Activated CD4-positive, alpha-beta memory T cell treated with anti-CD3 and anti-CD28 coated beads for 36 hours (primary cell): ENCODE measurements at regions not wholly inside any gene's neighbourhood (a gene's known extent, or its start where the extent isn't known, plus 50 kb on each side); places are given as distances from the start of the nearest gene placed in this dataset.
"Not testable (repeated sequence)": the region's sequence is repeated elsewhere in the genome, so short reads cannot be mapped to it uniquely, and the experiment has no call there.

Experiments
- CTCF ChIA-PET: fragments of 350-600 bp; sonication (Branson Sonifier 250); formaldehyde crosslinking; loops from one replicate; lab custom pipeline; 2021; ENCODE audit warnings: antibody characterized with exemption, inconsistent platforms; lab: Charles Lee
- POLR2A ChIA-PET: fragments of 350-600 bp; sonication (Branson Sonifier 250); formaldehyde crosslinking; loops from one replicate; lab custom pipeline; 2021; ENCODE audit warnings: antibody characterized with exemption; lab: Charles Lee
- DNase-seq: peaks from one replicate; pipeline ENCODE4 v3.0.0-alpha.2; 2020
- H3K27ac Mint-ChIP-seq: one replicate; pipeline ENCODE4 v1.8.0; 2021; ENCODE audit warnings: mixed read lengths
- H3K27me3 Mint-ChIP-seq: one replicate; pipeline ENCODE4 v1.8.0; 2021; ENCODE audit warnings: mixed read lengths
- H3K36me3 Mint-ChIP-seq: one replicate; pipeline ENCODE4 v1.8.0; 2021; ENCODE audit warnings: mixed read lengths
- H3K4me1 Mint-ChIP-seq: one replicate; pipeline ENCODE4 v1.8.0; 2021; ENCODE audit warnings: low read depth, mixed read lengths
- H3K4me3 Mint-ChIP-seq: one replicate; pipeline ENCODE4 v1.8.0; 2021; ENCODE audit warnings: mild to moderate bottlenecking, mixed read lengths
- H3K9me3 Mint-ChIP-seq: one replicate; pipeline ENCODE4 v1.8.0; 2021; ENCODE audit warnings: mixed read lengths
- intact Hi-C: fragments of 100-400 bp; cut with micrococcal nuclease; formaldehyde crosslinking; loops from one replicate; pipeline ENCODE4 v1.15.1; 2023

DNA sequence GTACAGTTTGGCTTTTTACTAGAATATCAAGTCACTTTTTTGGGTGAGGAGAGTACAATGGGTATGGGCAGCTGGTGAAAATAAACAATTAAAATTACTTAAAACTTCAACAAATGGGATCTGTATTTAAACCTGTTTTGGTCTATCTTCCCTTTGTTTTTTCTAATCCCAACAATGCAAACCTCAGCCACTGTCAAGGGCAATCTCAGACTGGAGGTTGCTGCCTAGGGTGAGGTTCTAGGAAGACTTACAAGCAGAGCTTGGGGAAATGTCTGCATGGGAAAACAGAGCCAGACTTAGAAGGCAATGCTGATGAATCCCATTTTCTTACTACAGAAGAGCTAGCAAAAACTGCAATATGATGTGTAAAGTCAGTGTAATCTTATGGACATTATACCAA lies 1515.3 kb upstream of the TPTE start:
- DNase-seq, intact Hi-C loops, H3K36me3 Mint-ChIP-seq, POLR2A ChIA-PET, CTCF ChIA-PET, H3K9me3 Mint-ChIP-seq, H3K4me3 Mint-ChIP-seq, H3K4me1 Mint-ChIP-seq, H3K27ac Mint-ChIP-seq: not testable (repeated sequence)
- peaks cover 50% of the 10 kb centered on the region for H3K27me3 Mint-ChIP-seq

DNA sequence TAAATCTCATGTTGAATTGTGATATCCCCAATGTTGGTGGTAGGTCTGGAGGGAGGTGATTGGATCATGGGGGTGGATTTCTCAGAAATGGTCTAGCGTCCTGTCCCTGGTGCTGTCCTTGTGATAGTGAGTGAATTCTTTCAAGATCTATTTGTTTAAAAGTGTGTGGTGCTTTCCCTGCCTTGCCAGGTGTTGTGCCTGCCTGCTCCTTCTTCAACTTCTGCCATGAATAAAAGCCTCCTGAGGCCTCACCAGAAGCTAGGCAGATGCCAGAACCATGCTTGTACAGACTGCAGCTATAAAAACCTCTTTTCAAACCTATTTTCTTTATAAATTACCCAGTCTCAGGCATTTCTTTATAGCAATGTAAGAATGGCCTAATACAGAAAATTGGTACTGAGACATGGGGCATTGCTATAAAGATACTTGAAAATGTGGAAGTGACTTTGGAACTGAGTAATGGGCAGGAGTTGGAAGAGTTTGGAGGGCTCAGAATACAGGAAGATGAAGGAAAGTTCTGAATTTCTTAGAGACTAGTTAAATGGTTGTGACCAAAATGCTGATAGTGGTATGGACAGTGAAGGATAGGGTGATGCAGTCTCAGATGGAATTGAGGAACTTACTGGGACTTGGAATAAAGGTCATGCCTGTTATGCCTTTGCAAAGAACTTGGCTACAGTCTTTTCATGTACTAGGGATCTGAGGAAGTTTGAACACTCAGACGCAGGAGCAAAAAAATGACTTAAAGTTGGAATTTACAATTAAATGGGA lies 1514.6 kb upstream of the TPTE start:
- POLR2A ChIA-PET, DNase-seq, intact Hi-C loops, CTCF ChIA-PET, H3K4me3 Mint-ChIP-seq, H3K4me1 Mint-ChIP-seq, H3K36me3 Mint-ChIP-seq, H3K27ac Mint-ChIP-seq, H3K9me3 Mint-ChIP-seq: not testable (repeated sequence)
- H3K27me3 Mint-ChIP-seq: peaks cover 54% of the 10 kb centered on the region

DNA sequence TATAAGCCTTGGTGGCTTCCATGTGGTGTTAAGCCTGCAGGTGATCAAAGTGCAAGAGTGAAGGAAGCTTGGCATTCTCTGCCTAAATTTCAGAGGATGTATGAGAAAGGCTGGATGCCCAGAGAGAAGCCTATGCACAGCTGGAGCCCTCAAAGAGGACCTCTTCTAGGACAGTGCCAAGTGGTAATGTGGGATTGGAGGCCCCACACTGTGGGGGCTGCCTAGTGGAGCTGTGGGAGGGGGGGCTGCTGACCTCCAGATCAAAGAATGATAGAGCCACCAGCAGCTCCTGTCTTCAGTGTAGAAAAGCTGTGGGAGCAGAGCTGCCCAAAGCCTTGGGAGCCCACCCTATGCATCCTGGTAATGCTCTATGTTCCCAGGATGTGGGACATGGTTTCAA lies 1512.7 kb upstream of the TPTE start:
- intact Hi-C loops: no loop called here
- H3K4me3 Mint-ChIP-seq: no peak overlapping the region
- no peaks in the 10 kb centered on the region for H3K36me3 Mint-ChIP-seq
- no peak for DNase-seq
- H3K27ac Mint-ChIP-seq: no peak overlapping the region
- no peaks in the 10 kb centered on the region for H3K9me3 Mint-ChIP-seq
- ChIA-PET POLR2A (no interaction called here), CTCF (no interaction called here)
- no peaks in the 10 kb centered on the region for H3K4me1 Mint-ChIP-seq
- peaks cover 63% of the 10 kb centered on the region for H3K27me3 Mint-ChIP-seq

DNA sequence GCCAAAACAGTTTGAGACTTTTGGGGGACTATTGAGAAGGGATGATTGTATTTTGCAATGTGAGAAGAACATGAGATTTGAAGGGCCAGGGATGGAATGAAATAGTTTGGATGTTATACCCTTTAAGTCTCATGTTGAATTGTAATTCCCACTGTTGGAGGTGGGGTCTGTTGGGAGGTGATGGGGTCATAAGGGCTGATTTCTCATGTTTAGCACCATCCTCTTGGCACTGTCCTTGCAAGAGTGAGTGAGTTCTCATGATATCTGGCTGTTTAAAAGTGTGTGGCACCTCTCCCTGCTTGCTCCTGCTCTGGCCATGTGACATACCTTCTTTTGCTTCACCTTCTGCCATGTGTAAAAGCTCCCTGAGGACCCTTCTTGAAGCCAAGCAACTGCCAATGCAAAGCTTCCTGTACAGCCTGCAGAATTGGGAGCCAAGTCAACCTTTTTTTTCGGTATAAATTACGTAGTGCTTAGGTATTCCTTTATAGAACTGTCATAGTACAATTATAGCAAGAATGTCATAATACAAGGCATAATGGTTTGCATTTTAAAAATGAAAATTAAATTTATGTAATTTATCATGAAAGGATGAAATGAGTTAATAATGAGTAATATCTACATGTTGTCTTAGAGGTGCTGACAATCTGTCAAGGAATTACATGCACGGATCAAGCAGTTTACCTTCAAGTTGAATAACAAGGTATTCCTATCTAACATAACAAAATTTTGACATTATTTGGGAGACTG lies 1511.9 kb upstream of the TPTE start:
- CTCF ChIA-PET, H3K4me1 Mint-ChIP-seq, DNase-seq, H3K36me3 Mint-ChIP-seq, intact Hi-C loops, H3K9me3 Mint-ChIP-seq, POLR2A ChIA-PET, H3K4me3 Mint-ChIP-seq, H3K27ac Mint-ChIP-seq: not testable (repeated sequence)
- peaks cover 60% of the 10 kb centered on the region for H3K27me3 Mint-ChIP-seq

DNA sequence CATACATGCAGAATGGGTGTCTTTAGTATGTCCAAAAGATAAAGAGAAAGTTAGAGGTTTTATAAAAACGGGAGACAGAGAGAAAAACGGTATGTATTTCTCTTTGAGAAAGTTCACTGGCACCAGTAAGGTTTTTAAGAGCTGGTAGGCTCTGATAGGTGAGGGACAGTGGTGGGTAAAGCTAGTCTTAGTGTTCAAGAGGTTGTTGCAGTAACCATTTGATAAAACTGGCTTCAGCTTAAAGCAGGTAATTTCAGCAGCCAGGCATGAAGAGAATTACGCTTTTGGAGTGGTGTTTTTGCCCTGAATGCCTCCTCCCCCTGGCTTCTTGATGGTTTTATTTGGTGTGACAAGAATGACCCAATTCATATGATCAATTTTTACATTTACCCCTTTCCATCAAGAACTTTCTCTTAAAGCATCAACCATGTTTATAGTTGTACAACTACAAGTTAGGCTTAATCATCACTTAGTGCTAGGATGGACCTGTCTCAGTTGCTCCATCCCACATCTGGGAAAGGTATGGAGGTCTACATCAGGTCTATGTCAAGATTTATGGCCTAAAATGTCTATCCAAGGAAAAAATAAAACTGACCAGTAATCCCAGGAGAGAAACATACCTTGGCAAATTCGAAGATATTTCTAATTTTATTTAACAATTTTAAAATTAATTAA lies 1511.1 kb upstream of the TPTE start:
- CTCF ChIA-PET, DNase-seq, H3K4me1 Mint-ChIP-seq, H3K4me3 Mint-ChIP-seq, H3K9me3 Mint-ChIP-seq, intact Hi-C loops, POLR2A ChIA-PET, H3K36me3 Mint-ChIP-seq, H3K27ac Mint-ChIP-seq: not testable (repeated sequence)
- H3K27me3 Mint-ChIP-seq: peaks cover 57% of the 10 kb centered on the region

DNA sequence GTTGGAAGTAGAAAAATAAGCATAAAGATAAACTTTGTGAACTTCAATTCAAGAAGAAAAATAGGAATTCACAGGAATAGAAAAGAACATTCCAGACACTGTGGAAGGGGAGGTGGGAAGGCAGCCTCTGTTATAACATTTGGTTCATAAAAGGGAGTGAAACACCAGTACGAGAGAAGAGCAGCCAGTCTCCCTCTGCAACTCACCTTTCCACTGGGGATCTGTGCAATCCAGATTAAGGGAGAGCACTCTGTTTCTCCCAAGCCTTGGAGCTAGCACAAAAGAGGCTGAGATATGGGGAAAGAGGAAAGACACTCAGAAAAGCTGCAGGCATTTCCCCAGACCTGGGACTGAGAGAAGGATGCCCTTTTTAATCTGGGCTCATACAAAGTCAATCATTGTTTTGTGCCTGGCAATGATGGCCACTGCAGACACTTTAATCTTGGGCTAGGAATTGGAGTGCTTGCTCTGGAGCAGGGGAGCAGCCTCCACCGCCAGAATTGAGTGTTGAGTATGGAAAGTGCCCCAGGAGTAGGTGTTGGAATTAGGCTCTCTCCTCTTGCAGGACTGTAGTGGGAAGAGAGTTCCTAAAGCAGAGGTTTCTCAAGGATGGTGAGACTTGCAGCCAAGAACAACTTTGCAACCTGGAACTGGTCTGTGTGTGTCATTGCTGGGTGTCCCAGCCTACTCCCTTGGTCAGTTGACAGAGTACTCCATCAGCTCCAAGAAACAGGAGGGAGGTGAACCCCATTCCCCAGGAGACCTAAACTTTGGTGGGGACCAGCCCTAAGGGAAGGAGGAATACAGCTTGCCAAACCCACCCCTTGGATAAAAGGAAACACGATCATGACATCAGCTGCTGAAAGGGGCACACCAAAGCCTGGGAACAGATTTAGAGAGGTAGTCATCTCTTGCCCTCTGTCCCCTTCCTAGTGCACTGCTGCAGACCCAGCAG lies 1510.2 kb upstream of the TPTE start:
- intact Hi-C loops, H3K36me3 Mint-ChIP-seq, CTCF ChIA-PET, POLR2A ChIA-PET, H3K4me3 Mint-ChIP-seq, H3K27ac Mint-ChIP-seq, H3K9me3 Mint-ChIP-seq, H3K4me1 Mint-ChIP-seq, DNase-seq: not testable (repeated sequence)
- H3K27me3 Mint-ChIP-seq: peaks cover 61% of the 10 kb centered on the region

DNA sequence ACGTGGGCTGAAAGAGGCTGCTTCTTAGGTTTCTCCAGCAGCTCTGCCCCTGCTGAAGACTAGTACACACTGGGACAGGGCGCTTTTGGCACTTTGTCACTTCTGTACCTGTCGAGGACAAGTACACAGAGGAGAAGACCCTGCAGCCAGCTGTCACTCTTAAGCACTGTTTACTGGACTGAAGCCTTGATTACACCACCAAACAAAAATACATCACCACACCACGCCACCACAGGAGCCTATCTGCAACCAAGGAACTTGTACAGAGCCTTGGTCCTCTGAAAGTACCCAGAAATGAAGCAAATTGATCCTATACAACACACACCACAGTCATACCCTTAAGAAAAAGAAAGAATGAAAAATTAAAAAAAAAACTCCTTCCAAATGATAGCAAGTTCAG lies 1509.5 kb upstream of the TPTE start:
- H3K4me1 Mint-ChIP-seq, H3K27ac Mint-ChIP-seq, CTCF ChIA-PET, H3K4me3 Mint-ChIP-seq, H3K9me3 Mint-ChIP-seq, DNase-seq, H3K36me3 Mint-ChIP-seq, intact Hi-C loops, POLR2A ChIA-PET: not testable (repeated sequence)
- peaks cover 55% of the 10 kb centered on the region for H3K27me3 Mint-ChIP-seq

DNA sequence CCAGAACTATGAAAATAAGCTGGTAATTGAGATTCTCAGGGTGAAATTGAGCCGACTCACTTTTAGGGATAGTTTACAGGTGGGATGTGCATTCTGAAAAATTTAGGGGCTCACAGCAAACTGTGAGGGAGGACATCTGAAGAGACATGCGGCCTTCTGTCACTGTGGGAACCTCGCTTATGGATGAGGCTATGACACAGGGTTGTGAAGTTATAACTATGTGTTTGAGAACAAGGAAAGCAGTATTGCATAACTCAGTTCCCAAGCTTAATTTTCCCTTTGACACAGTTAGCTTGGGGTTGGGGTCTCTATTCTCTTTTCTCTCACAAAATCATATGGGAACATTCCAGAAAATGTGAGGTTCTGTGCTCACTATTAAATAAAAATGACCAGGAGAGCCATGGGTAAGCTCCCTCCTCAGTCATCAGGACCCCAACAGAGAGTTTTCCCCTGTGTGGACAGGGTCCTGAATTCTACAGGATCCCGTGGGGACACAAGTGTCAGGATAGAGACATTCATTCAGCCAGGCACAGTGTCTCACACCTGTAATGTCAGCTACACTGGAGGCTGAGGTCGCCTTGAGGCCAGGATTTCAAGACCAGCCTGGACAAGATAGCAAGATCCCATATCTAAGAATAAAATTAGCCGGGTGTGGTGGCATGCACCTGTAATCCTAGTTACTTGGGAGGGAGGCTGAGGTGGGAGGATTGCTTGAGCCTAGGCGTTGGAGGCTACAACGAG lies 1507.7 kb upstream of the TPTE start:
- H3K4me3 Mint-ChIP-seq, H3K9me3 Mint-ChIP-seq, H3K27ac Mint-ChIP-seq, POLR2A ChIA-PET, H3K4me1 Mint-ChIP-seq, DNase-seq, CTCF ChIA-PET, H3K36me3 Mint-ChIP-seq, intact Hi-C loops: not testable (repeated sequence)
- peaks cover 42% of the 10 kb centered on the region for H3K27me3 Mint-ChIP-seq

DNA sequence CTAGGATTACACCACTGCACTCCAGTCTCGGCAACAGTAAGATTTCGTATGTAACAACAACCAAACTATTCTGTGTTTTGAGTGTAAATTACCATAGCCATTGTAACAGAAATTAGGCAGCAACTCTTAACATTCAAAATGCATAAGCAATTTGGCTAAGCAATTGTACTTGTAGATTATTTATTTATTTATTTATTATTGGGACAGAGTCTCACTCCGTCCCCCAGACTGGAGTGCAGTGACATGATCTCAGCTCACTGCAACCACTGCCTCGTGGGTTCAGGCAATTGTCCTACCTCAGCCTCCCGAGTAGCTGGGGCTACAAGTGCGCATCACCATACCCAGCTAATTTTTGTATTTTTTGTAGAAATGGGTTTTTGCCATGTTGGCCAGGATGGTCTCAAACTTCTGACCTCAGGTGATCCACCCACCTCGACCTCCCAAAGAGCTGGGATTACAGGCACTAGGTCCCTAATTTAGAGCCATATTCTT lies 1507.1 kb upstream of the TPTE start:
- H3K27ac Mint-ChIP-seq, H3K9me3 Mint-ChIP-seq, POLR2A ChIA-PET, H3K4me3 Mint-ChIP-seq, CTCF ChIA-PET, H3K4me1 Mint-ChIP-seq, H3K36me3 Mint-ChIP-seq, intact Hi-C loops, DNase-seq: not testable (repeated sequence)
- peaks cover 35% of the 10 kb centered on the region for H3K27me3 Mint-ChIP-seq

DNA sequence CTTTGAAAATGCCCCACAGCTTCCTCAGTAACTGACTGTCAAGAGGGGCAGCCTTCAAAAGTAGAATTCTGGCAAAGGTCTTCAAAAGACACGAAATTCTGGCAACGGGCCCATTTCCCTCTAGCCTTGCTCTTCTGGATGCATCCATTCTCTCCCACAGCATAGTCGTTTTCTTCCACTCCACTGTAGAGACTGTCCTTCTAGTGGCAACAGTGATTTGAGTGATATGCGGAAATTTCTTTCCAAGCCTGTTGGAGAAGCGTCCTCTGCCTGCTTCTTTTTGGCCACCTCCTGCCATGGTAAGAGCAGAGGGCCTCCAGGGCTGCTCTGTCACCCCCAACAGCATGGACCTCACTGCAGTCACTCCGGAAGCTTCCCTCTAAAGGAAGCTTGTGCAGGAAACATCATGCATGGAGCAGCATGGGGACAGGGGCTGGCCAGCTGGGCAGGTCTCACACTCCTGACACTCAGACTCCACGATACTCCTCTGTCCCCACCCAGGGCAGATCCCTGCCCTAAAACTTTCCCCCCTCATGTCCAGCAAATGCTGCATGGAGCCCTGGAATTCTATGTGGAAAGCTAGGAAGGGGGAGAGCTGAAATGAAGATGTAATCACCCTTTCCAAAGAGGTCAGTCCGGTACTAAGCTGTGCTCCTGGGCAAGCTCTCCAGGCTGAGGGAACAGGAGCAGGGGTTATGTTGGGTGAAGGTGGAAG lies 1505.7 kb upstream of the TPTE start:
- DNase-seq, H3K36me3 Mint-ChIP-seq, H3K4me1 Mint-ChIP-seq, H3K27ac Mint-ChIP-seq, H3K4me3 Mint-ChIP-seq, H3K9me3 Mint-ChIP-seq, CTCF ChIA-PET, POLR2A ChIA-PET, intact Hi-C loops: not testable (repeated sequence)
- H3K27me3 Mint-ChIP-seq: peaks cover 32% of the 10 kb centered on the region

DNA sequence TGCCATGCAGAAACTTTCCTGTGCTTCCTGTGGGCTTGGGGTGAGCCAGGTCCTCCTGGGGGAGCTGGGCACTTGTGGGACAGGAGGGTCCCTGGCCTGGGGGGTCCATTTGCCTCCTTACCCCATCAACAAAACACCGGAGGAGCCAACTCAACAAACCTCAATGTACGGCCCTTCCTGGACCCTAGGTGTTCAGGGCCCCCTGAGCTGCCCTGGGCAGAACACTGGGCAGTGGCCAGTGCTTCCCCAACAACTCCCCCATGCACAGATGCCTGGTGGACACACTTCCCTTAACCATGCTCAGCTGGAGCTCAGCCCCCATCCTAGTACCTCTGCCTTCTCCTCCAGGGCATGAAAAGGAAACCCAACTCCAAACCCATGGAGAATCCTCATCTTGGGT lies 1504.2 kb upstream of the TPTE start:
- H3K4me3 Mint-ChIP-seq, CTCF ChIA-PET, DNase-seq, H3K27ac Mint-ChIP-seq, H3K36me3 Mint-ChIP-seq, intact Hi-C loops, H3K4me1 Mint-ChIP-seq, H3K9me3 Mint-ChIP-seq, POLR2A ChIA-PET: not testable (repeated sequence)
- peaks cover 21% of the 10 kb centered on the region for H3K27me3 Mint-ChIP-seq
